ENCODE measurements at regions not wholly inside any gene's neighbourhood (a gene's known extent, or its start where the extent isn't known, plus 50 kb on each side); places are given as distances from the start of the nearest gene placed in this dataset.

DNA sequence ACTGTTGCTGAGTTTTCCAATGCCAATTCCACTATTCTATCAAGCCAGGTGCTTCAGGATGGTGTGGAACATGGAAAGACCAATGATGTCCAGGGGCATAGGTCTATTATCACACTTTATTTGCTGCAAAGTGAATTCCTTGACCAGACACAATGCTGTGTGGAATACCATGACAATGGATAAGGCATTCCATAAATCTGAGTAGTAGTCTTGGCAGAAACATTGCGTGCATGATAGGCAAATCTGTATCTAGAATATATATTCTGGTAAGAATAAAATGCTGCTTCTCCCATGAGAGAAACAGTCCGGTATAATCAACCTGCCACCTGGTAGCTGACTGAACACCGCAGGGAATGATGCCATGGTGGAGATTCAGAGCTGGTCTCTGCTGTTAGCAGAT is 70.0 kb upstream of the ALDH1A3 start:
- Histone ChIP-seq H3K4me3 (ENCODE audit: low read length) (no peak overlapping the region), H3K27me3 (ENCODE audit: control insufficient read depth, insufficient read depth, low read length, poor library complexity, severe bottlenecking) (no peaks in the 10 kb centered on the region), H3K9ac (ENCODE audit: extremely low read depth, low read length, poor library complexity, severe bottlenecking) (no peak overlapping the region), H3K36me3 (ENCODE audit: control insufficient read depth, insufficient read depth, low read length) (no peaks in the 10 kb centered on the region), H3K9me3 (ENCODE audit: control insufficient read depth, low read length) (no peaks in the 10 kb centered on the region), H3K4me1 (ENCODE audit: control insufficient read depth, insufficient read depth, low read length) (no peaks in the 10 kb centered on the region), H3K27ac (ENCODE audit: low read depth, low read length) (no peak overlapping the region)
- Mint-ChIP-seq H3K27ac (no peak overlapping the region), H3K27me3 (ENCODE audit: insufficient read depth) (peaks cover 2% of the 10 kb centered on the region), H3K9me3 (peaks cover 8% of the 10 kb centered on the region), H3K4me1 (no peaks in the 10 kb centered on the region), H3K36me3 (ENCODE audit: low read depth) (no peaks in the 10 kb centered on the region), H3K4me3 (no peak overlapping the region)
- WGBS, 2 experiments (ENCODE audit: insufficient coverage in 1 of 2, insufficient read length in 1 of 2), result 97 to 100% methylated on average over 2 to 3 of the region's 3 CpGs
- TF ChIP-seq, protein P1, sequence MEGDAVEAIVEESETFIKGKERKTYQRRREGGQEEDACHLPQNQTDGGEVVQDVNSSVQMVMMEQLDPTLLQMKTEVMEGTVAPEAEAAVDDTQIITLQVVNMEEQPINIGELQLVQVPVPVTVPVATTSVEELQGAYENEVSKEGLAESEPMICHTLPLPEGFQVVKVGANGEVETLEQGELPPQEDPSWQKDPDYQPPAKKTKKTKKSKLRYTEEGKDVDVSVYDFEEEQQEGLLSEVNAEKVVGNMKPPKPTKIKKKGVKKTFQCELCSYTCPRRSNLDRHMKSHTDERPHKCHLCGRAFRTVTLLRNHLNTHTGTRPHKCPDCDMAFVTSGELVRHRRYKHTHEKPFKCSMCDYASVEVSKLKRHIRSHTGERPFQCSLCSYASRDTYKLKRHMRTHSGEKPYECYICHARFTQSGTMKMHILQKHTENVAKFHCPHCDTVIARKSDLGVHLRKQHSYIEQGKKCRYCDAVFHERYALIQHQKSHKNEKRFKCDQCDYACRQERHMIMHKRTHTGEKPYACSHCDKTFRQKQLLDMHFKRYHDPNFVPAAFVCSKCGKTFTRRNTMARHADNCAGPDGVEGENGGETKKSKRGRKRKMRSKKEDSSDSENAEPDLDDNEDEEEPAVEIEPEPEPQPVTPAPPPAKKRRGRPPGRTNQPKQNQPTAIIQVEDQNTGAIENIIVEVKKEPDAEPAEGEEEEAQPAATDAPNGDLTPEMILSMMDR (conservative IDR thresholded peaks at IDR 0.05), result no peak
- DNase-seq, result no peak

DNA sequence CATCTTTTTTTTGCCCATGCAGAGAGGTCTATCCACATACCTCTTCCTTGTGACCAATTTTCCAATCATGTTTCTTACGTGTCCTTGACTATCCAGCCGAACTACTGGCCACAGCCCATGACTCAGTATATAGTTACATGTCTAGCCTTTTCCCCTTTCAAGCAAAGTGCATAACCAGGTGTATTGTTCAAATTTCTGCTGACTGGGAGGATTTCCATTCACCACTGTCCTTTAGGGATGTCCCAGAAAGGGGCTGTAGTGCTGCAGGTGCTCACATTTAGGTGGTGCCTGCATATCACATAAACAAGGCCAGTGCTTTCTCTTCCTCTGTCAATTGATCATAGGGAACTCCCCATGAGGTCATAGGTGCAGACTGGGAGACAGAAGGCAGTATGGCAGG is 69.4 kb upstream of the ALDH1A3 start:
- Histone ChIP-seq H3K4me3 (ENCODE audit: low read length) (no peak overlapping the region), H3K27ac (ENCODE audit: low read depth, low read length) (no peak overlapping the region), H3K4me1 (ENCODE audit: control insufficient read depth, insufficient read depth, low read length) (no peaks in the 10 kb centered on the region), H3K27me3 (ENCODE audit: control insufficient read depth, insufficient read depth, low read length, poor library complexity, severe bottlenecking) (no peaks in the 10 kb centered on the region), H3K36me3 (ENCODE audit: control insufficient read depth, insufficient read depth, low read length) (no peaks in the 10 kb centered on the region), H3K9ac (ENCODE audit: extremely low read depth, low read length, poor library complexity, severe bottlenecking) (no peak overlapping the region), H3K9me3 (ENCODE audit: control insufficient read depth, low read length) (peaks cover 5% of the 10 kb centered on the region)
- H3K4me1 Mint-ChIP-seq, result no peaks in the 10 kb centered on the region
- peaks cover 2% of the 10 kb centered on the region for H3K27me3 Mint-ChIP-seq (ENCODE audit: insufficient read depth)
- TF ChIP-seq, protein P1 (conservative IDR thresholded peaks at IDR 0.05), result no peak
- peaks cover 15% of the 10 kb centered on the region for H3K9me3 Mint-ChIP-seq
- 88 to 100% methylated on average over 2 of the region's 2 CpGs for WGBS, 2 experiments (ENCODE audit: insufficient coverage in 1 of 2, insufficient read length in 1 of 2)
- H3K27ac Mint-ChIP-seq, result no peak overlapping the region
- H3K4me3 Mint-ChIP-seq, result no peak overlapping the region
- DNase-seq, result no peak
- no peaks in the 10 kb centered on the region for H3K36me3 Mint-ChIP-seq (ENCODE audit: low read depth)

GRCh38 chr15:100810831-100811230 is 68.8 kb upstream of the ALDH1A3 start:
- Mint-ChIP-seq H3K4me3 (no peak overlapping the region), H3K9me3 (peaks cover 21% of the 10 kb centered on the region), H3K27ac (no peak overlapping the region), H3K36me3 (ENCODE audit: low read depth) (no peaks in the 10 kb centered on the region), H3K27me3 (ENCODE audit: insufficient read depth) (peaks cover 2% of the 10 kb centered on the region), H3K4me1 (no peaks in the 10 kb centered on the region)
- TF ChIP-seq, protein P1 (conservative IDR thresholded peaks at IDR 0.05), result no peak
- H3K27me3 ChIP-seq (ENCODE audit: control insufficient read depth, insufficient read depth, low read length, poor library complexity, severe bottlenecking), result no peaks in the 10 kb centered on the region
- no peak overlapping the region for H3K9ac ChIP-seq (ENCODE audit: extremely low read depth, low read length, poor library complexity, severe bottlenecking)
- peaks cover 11% of the 10 kb centered on the region for H3K9me3 ChIP-seq (ENCODE audit: control insufficient read depth, low read length)
- DNase-seq, result no peak
- WGBS, 2 experiments (ENCODE audit: insufficient coverage in 1 of 2, insufficient read length in 1 of 2), result 94 to 100% methylated on average over 1 to 2 of the region's 2 CpGs
- H3K36me3 ChIP-seq (ENCODE audit: control insufficient read depth, insufficient read depth, low read length), result no peaks in the 10 kb centered on the region
- no peak overlapping the region for H3K27ac ChIP-seq (ENCODE audit: low read depth, low read length)
- no peak overlapping the region for H3K4me3 ChIP-seq (ENCODE audit: low read length)
- H3K4me1 ChIP-seq (ENCODE audit: control insufficient read depth, insufficient read depth, low read length), result no peaks in the 10 kb centered on the region
